ENCODE measurements at regions not wholly inside any gene's neighbourhood (a gene's known extent, or its start where the extent isn't known, plus 50 kb on each side); places are given as distances from the start of the nearest gene placed in this dataset.
A peak's percentile ranks its signal among the peaks of the same experiment; 100 is the strongest.
"Not testable (repeated sequence)": the region's sequence is repeated elsewhere in the genome, so short reads cannot be mapped to it uniquely, and the experiment has no call there.

DNA sequence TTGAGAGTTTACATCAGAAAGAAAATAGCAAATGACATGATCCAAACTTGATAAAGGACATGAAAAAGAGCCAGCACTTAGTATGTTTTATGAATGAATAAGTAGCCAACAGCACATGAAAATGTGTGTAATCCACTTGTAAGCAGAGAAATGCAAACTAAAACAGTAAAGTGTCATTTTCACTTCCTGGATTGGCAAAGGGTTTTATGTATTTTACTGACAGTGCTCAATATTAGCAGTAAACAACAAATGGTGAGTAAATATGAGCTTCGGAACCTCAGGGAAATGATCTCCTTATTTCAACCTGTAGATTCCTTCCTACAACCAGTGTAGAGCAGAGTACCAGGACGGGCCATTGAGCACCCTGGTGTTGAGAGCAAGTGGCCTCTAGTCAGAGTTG lies 153.8 kb upstream of the PDCD2 start:
- H3K9me3 ChIP-seq; DNase-seq; H3K4me3 ChIP-seq; intact Hi-C loops (cut with DNase I); H3K27me3 ChIP-seq (ENCODE audit: insufficient read depth in 3 of 3, low read length in 2 of 3); H3K36me3 ChIP-seq (ENCODE audit: insufficient read depth in 1 of 2, low read depth in 1 of 2); H3K27ac ChIP-seq; H3K4me1 ChIP-seq; ATAC-seq: not testable (repeated sequence)
- 64 to 100% (median 69%) methylated on average over 1 of the region's 2 CpGs for WGBS, 3 donors

DNA sequence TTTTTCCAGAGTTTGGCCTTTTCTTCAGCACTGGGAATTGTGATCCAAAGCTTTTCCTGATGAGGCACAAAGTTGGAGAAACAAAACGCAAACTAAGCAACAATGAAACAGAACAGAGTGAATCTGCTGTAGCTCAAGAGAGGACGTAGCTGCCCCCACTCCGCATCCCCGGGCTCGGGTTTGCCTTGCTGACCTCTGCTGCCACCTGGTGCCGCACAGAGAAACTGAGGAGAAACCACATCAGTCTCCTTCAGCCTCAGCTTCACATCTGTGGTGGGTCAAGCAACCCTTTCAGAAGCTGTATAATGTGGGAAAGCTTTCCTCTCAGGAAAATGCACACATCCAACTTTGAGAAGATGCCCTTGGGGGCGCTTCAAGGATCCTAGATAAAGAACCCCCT lies 151.9 kb upstream of the PDCD2 start:
- DNase-seq; H3K27ac ChIP-seq; H3K4me3 ChIP-seq; H3K27me3 ChIP-seq (ENCODE audit: insufficient read depth in 3 of 3, low read length in 2 of 3); H3K9me3 ChIP-seq; H3K36me3 ChIP-seq (ENCODE audit: insufficient read depth in 1 of 2, low read depth in 1 of 2); intact Hi-C loops (cut with DNase I); ATAC-seq; H3K4me1 ChIP-seq: not testable (repeated sequence)
- WGBS, 3 donors: 6 to 35% (median 13%) methylated on average over 4 to 5 of the region's 7 CpGs

DNA sequence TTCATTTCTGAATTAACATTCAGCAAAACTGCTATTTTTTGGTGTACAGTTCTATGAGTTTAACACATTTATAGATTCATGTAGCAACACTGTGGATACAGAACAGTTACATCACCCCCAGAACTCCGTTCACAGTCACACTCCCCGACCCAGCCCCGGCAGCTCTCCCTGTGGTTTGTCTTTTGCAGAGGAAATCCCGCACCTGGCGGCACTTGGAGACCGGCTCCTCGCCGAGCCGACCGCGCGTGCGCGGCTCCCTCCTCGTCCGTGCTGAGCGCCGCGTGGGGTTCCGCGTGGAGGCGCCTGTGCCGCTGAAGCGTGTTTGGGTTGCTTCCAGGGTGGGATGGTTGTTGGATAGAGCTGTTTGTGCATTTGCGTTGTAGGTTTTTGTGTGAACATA lies 132.6 kb upstream of the PDCD2 start:
- H3K27ac ChIP-seq; H3K27me3 ChIP-seq (ENCODE audit: insufficient read depth in 3 of 3, low read length in 2 of 3); H3K4me1 ChIP-seq; intact Hi-C loops (cut with DNase I); H3K9me3 ChIP-seq; ATAC-seq; H3K4me3 ChIP-seq; H3K36me3 ChIP-seq (ENCODE audit: insufficient read depth in 1 of 2, low read depth in 1 of 2); DNase-seq: not testable (repeated sequence)
- 49 to 55% methylated on average over 7 to 15 of the region's 25 CpGs; no CpG with 5 or more reads in 1 of the 3 donors for WGBS, 3 donors

DNA sequence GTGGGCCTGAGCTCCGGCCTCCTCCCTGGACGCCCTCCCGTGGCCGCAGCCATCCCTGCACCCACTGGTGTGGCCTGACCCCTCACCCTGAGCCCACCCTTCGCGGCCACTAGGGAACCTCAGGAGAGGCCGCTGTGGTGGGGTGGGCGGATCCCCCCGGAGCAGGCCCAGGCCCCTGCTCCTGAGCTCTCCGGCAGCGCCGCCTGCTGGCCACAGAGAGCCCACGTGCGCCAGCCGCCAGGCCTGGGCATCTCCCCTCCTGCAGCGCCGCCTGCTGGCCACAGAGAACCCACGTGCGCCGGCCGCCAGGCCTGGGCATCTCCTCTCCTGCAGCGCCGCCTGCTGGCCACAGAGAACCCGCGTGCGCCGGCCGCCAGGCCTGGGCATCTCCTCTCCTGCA lies 128.3 kb upstream of the PDCD2 start:
- H3K36me3 ChIP-seq (ENCODE audit: insufficient read depth in 1 of 2, low read depth in 1 of 2); H3K4me3 ChIP-seq; intact Hi-C loops (cut with DNase I); H3K9me3 ChIP-seq; H3K4me1 ChIP-seq; DNase-seq; H3K27me3 ChIP-seq (ENCODE audit: insufficient read depth in 3 of 3, low read length in 2 of 3); H3K27ac ChIP-seq; ATAC-seq: not testable (repeated sequence)
- 91 to 95% methylated on average over 4 to 7 of the region's 28 CpGs; no CpG with 5 or more reads in 1 of the 3 donors for WGBS, 3 donors

- WGBS, 3 donors: 0% methylated on average over 1 of the region's 2 CpGs; no CpG with 5 or more reads in 1 of the 3 donors
- H3K4me1 ChIP-seq; H3K27ac ChIP-seq; intact Hi-C loops (cut with DNase I); H3K36me3 ChIP-seq (ENCODE audit: insufficient read depth in 1 of 2, low read depth in 1 of 2); H3K4me3 ChIP-seq; H3K9me3 ChIP-seq; H3K27me3 ChIP-seq (ENCODE audit: insufficient read depth in 3 of 3, low read length in 2 of 3); ATAC-seq: not testable (repeated sequence)
- peak in 1 of 2 donors; percentile 8 for DNase-seq
Observed at GRCh38 chr6:170700178-170700577, 115.7 kb upstream of the PDCD2 start.

Measured in psoas muscle (tissue), 7 donors.